ENCODE measurements at regions not wholly inside any gene's neighbourhood (a gene's known extent, or its start where the extent isn't known, plus 50 kb on each side); places are given as distances from the start of the nearest gene placed in this dataset.

GRCh38 chr7:53205006-53205405 lies 169.6 kb downstream of the POM121L12 start:
- Histone ChIP-seq H3K79me1 (ENCODE audit: low read depth, low read length) (no peaks in the 10 kb centered on the region), H3K56ac (replicated peaks; ENCODE audit: insufficient read length, low read depth, low read length) (no peak overlapping the region), H3K23ac (ENCODE audit: insufficient read length) (no peak overlapping the region), H4K8ac (ENCODE audit: extremely low read depth, insufficient read depth, low read length) (no peak overlapping the region), H2AK5ac (ENCODE audit: low read depth, low read length) (no peak overlapping the region), H3K36me3 (ENCODE audit: control insufficient read depth in 2 of 4, insufficient read depth in 4 of 4, low read length in 3 of 4) (no peaks in the 10 kb centered on the region), H3K14ac (ENCODE audit: insufficient read length) (no peak overlapping the region), H3K27ac (ENCODE audit: low read depth, low read length) (no peak overlapping the region), H3K4ac (replicated peaks; ENCODE audit: insufficient read length, low read depth, low read length) (no peak overlapping the region), H2BK5ac (ENCODE audit: low read depth, low read length) (no peak overlapping the region), H2BK15ac (ENCODE audit: low read length) (no peak overlapping the region), H3K18ac (ENCODE audit: extremely low read depth, low read length) (no peak overlapping the region), H3K4me3 (ENCODE audit: extremely low read depth in 1 of 4, insufficient read depth in 2 of 4, low read depth in 3 of 4, low read length in 4 of 4) (no peak overlapping the region), H3K4me2 (ENCODE audit: insufficient read depth in 1 of 2, low read depth in 2 of 2, low read length in 2 of 2) (no peak overlapping the region), H2AFZ (ENCODE audit: low read length) (no peak overlapping the region), H4K91ac (replicated peaks; ENCODE audit: insufficient read length, low read length) (no peak overlapping the region), H3K23me2 (ENCODE audit: low read depth, low read length) (no peaks in the 10 kb centered on the region), H4K20me1 (replicated peaks in 1 of 2; ENCODE audit: control insufficient read depth in 1 of 2, insufficient read depth in 2 of 2, low read length in 2 of 2) (no peaks in the 10 kb centered on the region), H4K5ac (ENCODE audit: insufficient read length, low read depth, low read length) (no peak overlapping the region), H2BK20ac (ENCODE audit: low read length) (no peak overlapping the region), H3K4me1 (replicated peaks in 1 of 4; ENCODE audit: control insufficient read depth in 3 of 4, insufficient read depth in 4 of 4, low read length in 3 of 4) (0 out of 7 replicates have a peak, but pooled peaks cover 0 to 2% (median 0%) of the 10 kb centered on the region in 4 experiments), H3K9ac (replicated peaks in 1 of 4; ENCODE audit: extremely low read depth in 1 of 4, low read depth in 3 of 4, low read length in 3 of 4) (no peak overlapping the region), H3K79me2 (ENCODE audit: control insufficient read depth in 1 of 2, insufficient read depth in 2 of 2, low read length in 2 of 2) (no peaks in the 10 kb centered on the region), H3K9me3 (ENCODE audit: insufficient read depth in 2 of 2, low read depth in 1 of 2, low read length in 1 of 2) (no peaks in the 10 kb centered on the region), H2BK12ac (ENCODE audit: low read depth, low read length) (no peak overlapping the region), H3K27me3 (replicated peaks in 1 of 4; ENCODE audit: control insufficient read depth in 3 of 4, extremely low read depth in 1 of 4, insufficient read depth in 3 of 4, low read length in 3 of 4) (no peaks in the 10 kb centered on the region), H2BK120ac (replicated peaks; ENCODE audit: low read depth, low read length) (no peak overlapping the region)
- ChIA-PET CTCF (ENCODE audit: partially characterized antibody) (no interaction called here), POLR2A (ENCODE audit: partially characterized antibody) (no interaction called here)
- no peak for DNase-seq (ENCODE audit: low read depth in 1 of 2, low spot score in 2 of 2)
- FAIRE-seq, result no peak
- WGBS, 2 experiments (ENCODE audit: extremely low coverage in 1 of 2, insufficient coverage in 1 of 2, insufficient read length in 1 of 2, insufficient replicate concordance in 2 of 2, low coverage in 1 of 2, low lambda C conversion rate in 2 of 2, missing lambda C conversion rate in 1 of 2), result 94% methylated on average over 3 of the region's 3 CpGs; no CpG with 5 or more reads in 1 of the 2 experiments
- no peak for TF ChIP-seq POLR2AphosphoS5 (IDR thresholded peaks at IDR 0.05; ENCODE audit: low read depth, low read length)
- no peak for TF ChIP-seq SUZ12 (IDR thresholded peaks at IDR 0.05; ENCODE audit: low read length)
- no peak for TF ChIP-seq ASH2L (IDR thresholded peaks at IDR 0.05; ENCODE audit: low read length)
- TF ChIP-seq CBX5 (IDR thresholded peaks at IDR 0.05; ENCODE audit: low read depth, low read length), result no peak
- no peak for TF ChIP-seq POU5F1 (IDR thresholded peaks at IDR 0.05; ENCODE audit: low read depth, low read length)
- TF ChIP-seq RBBP5 (IDR thresholded peaks at IDR 0.05; ENCODE audit: borderline replicate concordance, low read depth, low read length), result no peak
- no peak for TF ChIP-seq GTF2F1 (IDR thresholded peaks at IDR 0.05; ENCODE audit: borderline replicate concordance, low read depth, low read length)

All from H1 (cell line).